ENCODE measurements at regions not wholly inside any gene's neighbourhood (a gene's known extent, or its start where the extent isn't known, plus 50 kb on each side); places are given as distances from the start of the nearest gene placed in this dataset.

DNA sequence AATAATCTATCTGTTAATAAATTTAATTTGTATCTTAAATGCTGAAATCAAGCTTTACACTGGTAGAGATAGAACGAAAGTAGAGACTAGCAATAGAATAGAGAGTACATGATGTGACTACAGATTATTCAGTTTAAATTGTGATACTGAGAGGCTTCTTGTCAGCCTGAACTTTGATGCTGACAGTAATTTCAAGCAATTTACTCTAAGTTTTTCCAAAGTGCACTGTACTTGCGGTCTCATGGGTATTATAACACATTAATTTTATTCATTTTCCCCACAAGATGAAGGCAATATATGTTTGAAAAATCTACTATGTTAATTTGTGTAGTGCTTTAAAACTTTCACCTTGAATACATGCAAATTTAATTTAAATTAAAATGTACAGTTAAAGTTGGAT, 914.0 kb upstream of the FBXO33 start:
- TF ChIP-seq, protein P1, sequence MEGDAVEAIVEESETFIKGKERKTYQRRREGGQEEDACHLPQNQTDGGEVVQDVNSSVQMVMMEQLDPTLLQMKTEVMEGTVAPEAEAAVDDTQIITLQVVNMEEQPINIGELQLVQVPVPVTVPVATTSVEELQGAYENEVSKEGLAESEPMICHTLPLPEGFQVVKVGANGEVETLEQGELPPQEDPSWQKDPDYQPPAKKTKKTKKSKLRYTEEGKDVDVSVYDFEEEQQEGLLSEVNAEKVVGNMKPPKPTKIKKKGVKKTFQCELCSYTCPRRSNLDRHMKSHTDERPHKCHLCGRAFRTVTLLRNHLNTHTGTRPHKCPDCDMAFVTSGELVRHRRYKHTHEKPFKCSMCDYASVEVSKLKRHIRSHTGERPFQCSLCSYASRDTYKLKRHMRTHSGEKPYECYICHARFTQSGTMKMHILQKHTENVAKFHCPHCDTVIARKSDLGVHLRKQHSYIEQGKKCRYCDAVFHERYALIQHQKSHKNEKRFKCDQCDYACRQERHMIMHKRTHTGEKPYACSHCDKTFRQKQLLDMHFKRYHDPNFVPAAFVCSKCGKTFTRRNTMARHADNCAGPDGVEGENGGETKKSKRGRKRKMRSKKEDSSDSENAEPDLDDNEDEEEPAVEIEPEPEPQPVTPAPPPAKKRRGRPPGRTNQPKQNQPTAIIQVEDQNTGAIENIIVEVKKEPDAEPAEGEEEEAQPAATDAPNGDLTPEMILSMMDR (IDR thresholded peaks at IDR 0.05; ENCODE audit: poor library complexity, severe bottlenecking) = no peak
- TF ChIP-seq, protein P2, sequence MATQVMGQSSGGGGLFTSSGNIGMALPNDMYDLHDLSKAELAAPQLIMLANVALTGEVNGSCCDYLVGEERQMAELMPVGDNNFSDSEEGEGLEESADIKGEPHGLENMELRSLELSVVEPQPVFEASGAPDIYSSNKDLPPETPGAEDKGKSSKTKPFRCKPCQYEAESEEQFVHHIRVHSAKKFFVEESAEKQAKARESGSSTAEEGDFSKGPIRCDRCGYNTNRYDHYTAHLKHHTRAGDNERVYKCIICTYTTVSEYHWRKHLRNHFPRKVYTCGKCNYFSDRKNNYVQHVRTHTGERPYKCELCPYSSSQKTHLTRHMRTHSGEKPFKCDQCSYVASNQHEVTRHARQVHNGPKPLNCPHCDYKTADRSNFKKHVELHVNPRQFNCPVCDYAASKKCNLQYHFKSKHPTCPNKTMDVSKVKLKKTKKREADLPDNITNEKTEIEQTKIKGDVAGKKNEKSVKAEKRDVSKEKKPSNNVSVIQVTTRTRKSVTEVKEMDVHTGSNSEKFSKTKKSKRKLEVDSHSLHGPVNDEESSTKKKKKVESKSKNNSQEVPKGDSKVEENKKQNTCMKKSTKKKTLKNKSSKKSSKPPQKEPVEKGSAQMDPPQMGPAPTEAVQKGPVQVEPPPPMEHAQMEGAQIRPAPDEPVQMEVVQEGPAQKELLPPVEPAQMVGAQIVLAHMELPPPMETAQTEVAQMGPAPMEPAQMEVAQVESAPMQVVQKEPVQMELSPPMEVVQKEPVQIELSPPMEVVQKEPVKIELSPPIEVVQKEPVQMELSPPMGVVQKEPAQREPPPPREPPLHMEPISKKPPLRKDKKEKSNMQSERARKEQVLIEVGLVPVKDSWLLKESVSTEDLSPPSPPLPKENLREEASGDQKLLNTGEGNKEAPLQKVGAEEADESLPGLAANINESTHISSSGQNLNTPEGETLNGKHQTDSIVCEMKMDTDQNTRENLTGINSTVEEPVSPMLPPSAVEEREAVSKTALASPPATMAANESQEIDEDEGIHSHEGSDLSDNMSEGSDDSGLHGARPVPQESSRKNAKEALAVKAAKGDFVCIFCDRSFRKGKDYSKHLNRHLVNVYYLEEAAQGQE (IDR thresholded peaks at IDR 0.05; ENCODE audit: borderline replicate concordance) = peak; percentile 71
- TF ChIP-seq POLR2AphosphoS5 (IDR thresholded peaks at IDR 0.05) = peak; percentile 69

Measured in neural cell (in vitro differentiated cells).